CD4-positive, alpha-beta T cell treated with Interleukin-12 subunit alpha and Interleukin-12 subunit beta, for 1 hour (primary cell): ENCODE measurements at regions not wholly inside any gene's neighbourhood (a gene's known extent, or its start where the extent isn't known, plus 50 kb on each side); places are given as distances from the start of the nearest gene placed in this dataset.

ENCODE experiments used
- DNase-seq: peaks from one replicate; pipeline ENCODE4 v3.0.0-alpha.2; 2020

DNA sequence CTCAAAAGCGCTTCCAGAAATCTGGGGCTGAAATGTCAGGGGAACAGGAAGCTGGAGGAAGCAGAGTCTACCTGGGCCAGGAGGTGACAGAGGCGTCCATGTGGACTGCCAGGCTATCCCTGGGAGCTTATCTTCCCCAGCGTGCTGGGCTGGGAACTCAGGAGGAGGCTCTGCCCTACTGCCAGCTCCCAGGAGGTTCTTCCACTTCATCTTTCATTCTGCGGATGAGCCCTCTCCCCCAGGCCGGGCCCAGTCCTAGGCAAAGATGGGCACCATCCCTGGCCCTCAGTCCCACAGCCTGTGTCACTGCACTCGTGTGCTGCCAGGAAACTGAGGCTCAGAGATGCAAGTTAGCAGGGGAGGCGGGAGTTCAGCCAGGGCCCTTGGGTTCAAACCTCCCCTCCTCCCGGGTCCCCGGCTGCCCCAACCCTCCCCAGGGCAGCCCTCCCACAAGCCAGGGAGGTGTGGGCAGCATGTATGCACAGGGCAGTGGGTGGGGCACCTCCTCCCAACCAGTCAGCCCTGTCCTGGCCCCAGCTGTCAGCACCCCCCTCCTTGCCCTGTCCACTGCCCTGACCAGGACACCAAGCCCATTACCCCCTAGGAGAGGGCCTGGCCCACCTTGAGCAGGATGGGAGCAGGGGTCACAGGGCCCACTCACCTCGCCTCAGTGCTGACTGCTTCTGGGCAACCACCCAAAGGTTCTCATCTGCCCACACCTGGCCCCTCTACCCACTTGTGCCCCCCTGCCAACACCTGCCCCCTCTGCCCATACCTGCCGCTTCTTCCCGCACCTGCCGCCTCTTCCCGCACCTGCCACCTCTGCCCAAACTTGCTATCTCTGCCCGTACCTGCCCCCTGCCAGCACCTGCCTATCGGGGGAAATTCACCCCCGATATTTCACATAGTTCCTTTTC, 226.0 kb downstream of the NPHP4 start:
- no peak for DNase-seq

DNA sequence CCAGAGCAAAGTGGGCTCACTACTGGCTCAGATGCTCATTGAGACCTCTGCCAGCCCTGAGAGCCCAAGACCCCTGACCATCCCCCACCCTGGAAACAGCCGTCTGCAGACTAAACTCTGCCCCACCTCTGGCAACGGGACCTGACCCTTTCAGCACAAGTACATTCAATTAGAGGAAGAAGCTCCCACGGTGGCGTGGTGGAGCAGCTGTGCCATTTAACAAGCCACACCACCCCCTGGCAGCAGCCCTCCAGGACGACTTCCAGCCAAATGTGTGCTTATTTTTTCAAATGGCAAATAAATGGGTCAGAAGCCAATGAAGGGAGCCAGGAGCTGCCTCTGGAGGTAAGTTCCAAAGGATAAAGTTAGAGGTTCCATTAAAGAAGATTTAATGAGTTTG, 226.7 kb downstream of the NPHP4 start:
- DNase-seq: no peak

DNA sequence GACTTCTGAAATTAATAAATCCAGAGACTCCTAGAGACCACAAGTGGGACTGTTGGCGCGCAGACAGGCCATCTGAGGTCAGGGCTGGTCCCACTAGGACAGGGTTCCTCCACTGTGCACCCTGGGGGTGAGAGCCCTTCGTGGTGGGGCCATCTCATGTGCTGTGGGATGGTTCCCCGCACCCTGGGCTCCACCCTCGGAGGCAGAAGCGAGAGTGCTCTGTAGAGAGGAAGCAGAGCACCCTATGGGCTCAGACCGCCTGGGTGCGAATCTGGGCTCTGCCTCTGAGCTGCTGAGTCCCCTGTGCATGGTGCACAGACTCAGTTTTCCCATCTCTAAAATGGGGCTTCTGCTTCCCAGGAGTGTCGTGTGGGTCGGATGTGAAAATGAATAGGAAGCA, 227.3 kb downstream of the NPHP4 start:
- no peak for DNase-seq

GRCh38 chr1:5764464-5764863, 227.8 kb downstream of the NPHP4 start:
- no peak for DNase-seq

GRCh38 chr1:5763696-5764370, 228.4 kb downstream of the NPHP4 start:
- no peak for DNase-seq

DNA sequence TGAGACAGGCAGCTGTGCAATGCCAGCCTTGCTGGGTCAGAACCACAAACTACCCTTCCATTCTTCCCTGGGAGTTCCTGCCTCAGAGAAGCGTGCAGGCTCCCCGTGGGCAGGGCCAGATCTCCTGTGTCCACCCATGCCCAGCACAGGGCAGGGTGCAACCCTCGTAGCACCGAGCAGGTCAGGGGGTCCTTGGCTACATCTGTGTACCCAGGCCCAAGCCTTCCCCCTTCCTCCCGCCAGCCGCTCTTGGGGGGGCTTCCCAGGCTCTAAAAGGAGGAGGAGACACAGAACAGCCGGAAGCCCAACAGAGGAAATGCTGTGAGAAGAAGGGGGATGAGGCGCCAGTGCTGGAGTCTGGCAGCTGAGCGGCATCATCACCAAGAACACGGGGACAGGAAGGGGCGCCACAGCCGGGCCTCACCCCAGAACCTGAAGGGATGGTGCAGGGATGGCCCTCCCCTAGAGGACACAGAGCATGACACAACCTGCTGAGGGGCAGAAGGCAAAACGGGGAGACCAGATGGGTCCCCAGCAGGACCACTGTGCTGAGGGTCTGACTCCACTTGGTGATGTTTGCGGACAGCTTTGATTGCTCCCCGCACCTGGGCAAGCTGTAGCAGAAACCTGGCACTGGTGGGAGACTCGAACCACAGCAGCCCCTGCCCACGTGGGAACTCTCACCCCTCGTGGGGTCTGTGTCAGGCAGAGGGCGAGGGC, 233.2 kb downstream of the NPHP4 start:
- DNase-seq: no peak

- DNase-seq: no peak
Observed at GRCh38 chr1:5758000-5758858, 234.0 kb downstream of the NPHP4 start.

DNA sequence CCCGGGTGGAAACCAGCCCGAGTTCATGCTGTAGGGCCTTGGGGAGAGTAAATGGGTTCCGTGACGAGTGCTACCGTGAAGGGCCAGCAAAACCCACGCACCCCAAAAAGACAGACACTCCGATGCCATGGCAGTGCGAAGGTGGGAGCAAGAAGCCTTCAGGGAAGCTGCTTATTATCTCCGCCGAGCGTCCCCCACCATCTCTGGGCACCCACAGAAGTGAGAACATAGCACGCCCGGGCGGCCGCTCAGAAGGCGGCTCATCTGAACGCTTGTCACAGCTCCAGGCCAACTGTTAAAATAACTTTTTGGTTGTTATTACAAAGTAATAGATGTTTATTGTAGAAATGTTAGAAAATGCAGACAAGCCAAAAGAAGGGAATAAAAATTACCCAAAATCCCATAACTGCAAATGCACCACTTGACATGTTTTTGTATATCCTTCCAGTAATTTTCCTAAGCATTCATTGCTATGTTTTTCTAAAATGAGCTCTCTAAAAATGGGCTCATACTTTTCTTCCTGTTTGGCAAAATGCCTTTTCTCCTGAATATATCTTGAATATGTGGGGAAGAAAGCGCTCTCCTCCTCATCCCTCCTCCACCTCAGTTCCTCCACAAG, 234.9 kb downstream of the NPHP4 start:
- DNase-seq: no peak

- no peak for DNase-seq
Observed at GRCh38 chr1:5756434-5757186, 235.6 kb downstream of the NPHP4 start.

DNA sequence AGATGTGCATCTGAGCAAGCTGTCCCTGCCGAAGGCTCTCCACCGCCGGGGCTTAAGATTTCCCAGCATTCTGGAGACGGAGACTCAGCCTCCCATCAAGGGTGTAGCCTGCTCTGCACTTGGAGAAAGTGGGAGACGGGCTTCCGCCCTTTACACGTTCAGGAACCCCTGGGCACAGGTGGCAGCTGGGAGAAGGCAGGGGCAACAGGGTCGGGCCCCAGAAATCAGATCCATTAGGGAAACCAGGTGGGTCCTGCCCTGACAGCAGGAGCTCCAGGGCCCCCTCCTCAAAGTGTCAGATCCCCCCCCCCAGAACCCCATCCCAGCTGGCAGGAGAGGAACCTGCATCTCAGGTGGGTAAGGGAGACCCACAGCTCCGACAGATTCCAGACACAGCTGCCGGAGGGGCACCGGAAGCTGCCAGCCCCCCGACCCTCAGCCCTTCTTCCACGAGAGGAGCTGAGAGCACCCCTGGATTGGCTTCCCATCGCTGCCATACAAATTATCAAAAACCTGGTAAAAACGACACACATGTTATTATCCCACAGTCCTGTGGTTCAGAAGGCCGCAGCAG, 236.6 kb downstream of the NPHP4 start:
- DNase-seq: no peak

DNA sequence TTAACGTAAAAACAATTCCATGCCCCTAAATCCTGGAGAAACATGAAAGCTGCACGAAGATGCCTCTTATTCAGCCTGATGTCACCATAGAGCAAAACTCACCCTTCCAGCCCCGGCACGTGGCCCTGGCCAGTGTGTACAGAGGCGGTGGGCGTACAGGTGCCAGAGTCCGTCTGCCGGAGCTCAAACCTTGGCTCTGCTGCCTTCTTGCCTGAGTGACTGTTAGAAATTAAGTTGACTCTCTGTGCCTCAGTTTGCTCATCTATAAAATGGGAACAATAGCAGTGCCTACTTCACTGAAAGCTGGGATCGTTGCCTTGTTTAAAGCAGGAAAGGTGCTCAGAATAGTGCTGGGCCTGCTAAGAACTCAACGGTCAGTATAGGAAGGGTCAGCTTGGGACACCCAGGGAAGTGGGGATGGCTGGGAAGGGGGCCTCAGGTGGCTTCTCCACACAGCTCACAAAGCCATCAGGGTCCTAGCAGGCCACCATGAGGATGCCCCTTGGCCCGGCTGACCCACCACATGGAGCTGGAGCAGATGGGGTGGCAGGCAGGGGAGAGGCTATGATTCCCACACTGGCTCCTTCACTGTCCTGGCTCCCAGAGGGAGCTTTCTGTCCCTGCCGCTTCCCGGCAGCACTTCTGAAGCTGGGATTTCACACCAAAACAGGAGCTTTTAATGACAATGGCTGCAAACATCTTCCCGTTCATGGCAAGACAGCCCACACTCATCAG, 237.2 kb downstream of the NPHP4 start:
- no peak for DNase-seq

GRCh38 chr1:5753549-5754421, 238.4 kb downstream of the NPHP4 start:
- DNase-seq: no peak

DNA sequence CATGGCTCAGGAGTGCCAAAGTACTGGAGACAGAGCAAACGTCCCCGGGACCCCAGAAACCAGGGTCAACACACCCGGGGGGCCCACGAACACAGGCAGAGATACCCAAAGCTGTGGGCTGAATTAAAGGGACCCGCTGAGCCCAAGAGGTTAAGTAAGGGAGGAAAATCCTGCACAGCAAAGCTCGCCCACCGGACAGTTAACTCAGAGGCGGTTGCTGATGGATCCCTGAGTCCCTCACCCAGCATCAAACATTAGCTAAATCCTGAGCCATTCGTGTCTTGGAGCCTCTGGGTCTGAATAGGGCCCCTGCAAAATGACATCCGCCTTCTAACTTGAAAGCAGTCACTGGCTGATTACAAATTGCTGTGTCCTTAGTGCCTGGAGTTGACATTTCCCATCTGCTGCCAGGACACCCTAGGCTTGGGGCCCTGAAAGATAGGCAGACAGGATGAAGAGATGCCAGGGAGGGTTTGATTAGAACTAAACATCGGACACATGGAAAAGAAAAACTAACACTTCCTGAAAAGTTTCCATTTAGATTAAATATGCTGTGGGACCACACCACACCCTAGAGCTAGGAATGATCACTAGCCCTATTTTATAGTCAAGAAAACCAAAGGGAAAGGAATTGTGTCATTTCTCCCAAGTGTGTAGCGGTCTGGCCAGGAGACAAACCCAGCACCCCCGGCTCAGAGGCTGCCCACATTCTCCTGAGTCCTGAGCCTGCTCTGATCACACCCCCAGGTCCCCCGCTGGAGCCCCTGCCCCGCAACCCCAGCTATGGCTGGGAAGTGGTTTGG, 239.3 kb downstream of the NPHP4 start:
- DNase-seq: no peak

- no peak for DNase-seq
Observed at GRCh38 chr1:5751833-5752745, 240.1 kb downstream of the NPHP4 start.

DNA sequence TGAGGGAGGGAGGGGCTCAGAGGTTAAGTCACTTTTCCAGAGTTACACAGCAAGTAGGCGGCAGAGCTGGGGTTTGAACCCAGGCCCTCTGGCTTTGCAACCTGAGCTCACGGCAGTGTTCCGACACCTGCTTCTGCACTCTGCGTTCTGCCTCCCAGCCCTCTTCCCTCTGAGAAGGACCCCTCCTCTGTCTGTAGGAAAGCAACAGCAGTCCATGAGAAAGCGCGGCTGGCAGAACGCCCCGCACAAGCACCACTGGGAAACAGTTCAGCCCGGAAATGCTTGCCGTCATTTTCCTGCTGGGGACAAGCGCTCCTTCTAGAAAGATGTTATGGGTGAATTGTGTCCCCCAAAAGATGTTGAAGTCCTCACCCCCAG, 241.1 kb downstream of the NPHP4 start:
- DNase-seq: no peak

- no peak for DNase-seq
Observed at GRCh38 chr1:5750186-5751162, 241.8 kb downstream of the NPHP4 start.
